OCI-LY3 (cell line): ENCODE measurements at regions not wholly inside any gene's neighbourhood (a gene's known extent, or its start where the extent isn't known, plus 50 kb on each side); places are given as distances from the start of the nearest gene placed in this dataset.

ENCODE experiments used
- CTCF ChIP-seq: fragments of 200-600, 300-600 bp; sonication (generic); IDR thresholded peaks from 2 replicates; pipeline ENCODE4 v1.5.1; 2014; ENCODE audit warnings: antibody characterized with exemption, low read length, low read depth
- EZH2phosphoT487 ChIP-seq: fragments of 200-600 bp; shearing (Covaris generic); IDR thresholded peaks from 2 replicates; pipeline ENCODE4 v1.6.1; 2018; ENCODE audit warnings: antibody characterized with exemption, mixed run types, low read depth

- TF ChIP-seq CTCF (no peak), EZH2phosphoT487 (no peak)
Measured at GRCh38 chr11:33417121-33417520, 159.9 kb downstream of the HIPK3 start.
